Stomach smooth muscle (tissue), 2 donors: ENCODE measurements at regions not wholly inside any gene's neighbourhood (a gene's known extent, or its start where the extent isn't known, plus 50 kb on each side); places are given as distances from the start of the nearest gene placed in this dataset.
"Not testable (repeated sequence)": the region's sequence is repeated elsewhere in the genome, so short reads cannot be mapped to it uniquely, and the experiment has no call there.

Experiments used
- H3K27ac ChIP-seq: one replicate; pipeline ENCODE4 v1.7.0; 2013; ENCODE audit warnings: mild to moderate bottlenecking, low read length, inconsistent platforms
- H3K27me3 ChIP-seq, 2 donors: one replicate each; pipeline ENCODE4 v1.7.0; 2013; ENCODE audit warnings: low read length in 2 of 2; ENCODE audit not compliant: insufficient read depth in 2 of 2, control insufficient read depth in 1 of 2
- H3K36me3 ChIP-seq, 2 donors: one replicate each; pipeline ENCODE4 v1.7.0; 2013; ENCODE audit warnings: low read length in 2 of 2; ENCODE audit not compliant: control insufficient read depth in 2 of 2, insufficient read depth in 2 of 2
- H3K4me1 ChIP-seq: one replicate; pipeline ENCODE4 v1.7.0; 2013; ENCODE audit warnings: low read length; ENCODE audit not compliant: control insufficient read depth, insufficient read depth
- H3K4me3 ChIP-seq, 2 donors: one replicate each; pipeline ENCODE4 v1.7.0; 2013; ENCODE audit warnings: low read length in 2 of 2
- H3K9ac ChIP-seq, 2 donors: one replicate each; pipeline ENCODE4 v1.7.0; 2013; ENCODE audit warnings: low read length in 2 of 2, mild to moderate bottlenecking in 1 of 2
- H3K9me3 ChIP-seq, 2 donors: one replicate each; pipeline ENCODE4 v1.7.0; 2013; ENCODE audit warnings: low read length in 2 of 2; ENCODE audit not compliant: control insufficient read depth in 2 of 2
- donor health status: healthy.
- donor health status: Pancreatic carcinoma.

DNA sequence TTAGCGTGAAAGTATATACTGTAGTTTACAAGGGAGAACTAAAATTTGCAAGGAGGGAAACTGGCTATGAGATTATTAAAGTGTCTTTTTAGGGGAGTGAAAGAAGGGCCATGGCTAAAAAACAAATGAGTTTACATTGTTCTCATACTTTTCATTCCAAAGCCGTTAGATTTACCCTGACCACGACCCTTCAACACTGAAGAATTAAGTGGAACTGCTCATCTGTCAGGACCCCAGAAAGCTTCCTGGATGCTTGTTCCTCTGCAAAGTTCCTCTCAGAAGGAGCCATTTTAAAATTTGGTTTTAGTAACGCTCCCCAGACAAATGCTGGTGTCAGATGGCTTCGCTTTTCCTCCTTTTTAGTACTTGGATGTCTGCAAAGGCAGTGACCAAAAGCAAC, 82.7 kb upstream of the ZBTB18 start:
- no peaks in the 10 kb centered on the region for H3K4me1 ChIP-seq
- H3K4me3 ChIP-seq = no peak overlapping the region

DNA sequence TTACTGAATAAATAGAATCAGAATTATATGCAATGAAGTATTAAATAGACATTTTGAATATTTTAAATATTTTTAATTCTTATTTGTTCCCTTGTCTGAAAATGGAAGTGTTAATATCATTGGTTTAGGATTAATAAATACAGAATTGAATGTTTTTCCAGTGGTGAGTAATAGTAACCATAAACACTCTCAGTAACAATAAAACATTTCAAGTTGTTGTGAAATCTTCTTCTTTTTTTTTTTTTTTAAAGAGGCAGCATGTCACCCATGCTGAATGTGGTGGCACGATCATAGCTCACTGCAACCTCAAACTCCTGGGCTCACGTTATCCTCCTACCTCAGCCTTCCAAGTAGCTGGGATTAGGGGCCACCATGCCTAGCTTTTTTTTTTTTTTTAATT, 86.2 kb upstream of the ZBTB18 start:
- H3K27me3 ChIP-seq = no peaks in the 10 kb centered on the region
- no peak overlapping the region for H3K27ac ChIP-seq
- no peak overlapping the region for H3K4me3 ChIP-seq
- no peaks in the 10 kb centered on the region for H3K36me3 ChIP-seq
- no peak overlapping the region for H3K9ac ChIP-seq
- H3K9me3 ChIP-seq = no peaks in the 10 kb centered on the region
- no peaks in the 10 kb centered on the region for H3K4me1 ChIP-seq

More for the DNA sequence above, 82.7 kb upstream of the ZBTB18 start:
- Histone ChIP-seq H3K9me3 (no peaks in the 10 kb centered on the region), H3K27ac (no peak overlapping the region), H3K9ac (no peak overlapping the region), H3K27me3 (no peaks in the 10 kb centered on the region), H3K36me3 (no peaks in the 10 kb centered on the region)

DNA sequence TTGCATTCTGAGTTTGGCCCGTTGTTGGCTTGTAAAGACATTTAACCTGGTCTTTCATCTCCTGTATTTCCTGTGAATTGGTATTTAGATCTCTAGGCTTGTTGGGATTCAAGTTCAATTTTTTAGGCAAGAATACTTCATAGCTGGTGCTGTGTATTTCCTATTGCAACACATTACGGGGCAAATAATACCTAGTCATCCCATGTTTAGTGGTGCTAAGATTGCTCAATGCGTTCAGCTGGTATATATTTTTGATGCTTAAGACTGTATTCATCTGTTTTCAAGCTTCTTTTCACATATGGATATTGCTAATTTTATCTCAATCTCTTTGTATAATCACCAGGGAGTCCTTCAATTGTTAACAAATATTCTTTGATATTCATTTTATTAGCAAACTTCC, 87.5 kb upstream of the ZBTB18 start:
- H3K36me3 ChIP-seq = no peaks in the 10 kb centered on the region
- H3K4me1 ChIP-seq = no peaks in the 10 kb centered on the region
- H3K4me3 ChIP-seq = no peak overlapping the region
- H3K9me3 ChIP-seq = no peaks in the 10 kb centered on the region
- H3K9ac ChIP-seq = no peak overlapping the region
- H3K27me3 ChIP-seq = no peaks in the 10 kb centered on the region
- no peak overlapping the region for H3K27ac ChIP-seq

GRCh38 chr1:243962541-243962940, 88.5 kb upstream of the ZBTB18 start:
- Histone ChIP-seq H3K4me1 (no peaks in the 10 kb centered on the region), H3K27ac (no peak overlapping the region), H3K27me3 (no peaks in the 10 kb centered on the region), H3K36me3 (no peaks in the 10 kb centered on the region), H3K9ac (no peak overlapping the region), H3K4me3 (no peak overlapping the region), H3K9me3 (no peaks in the 10 kb centered on the region)

GRCh38 chr1:243959998-243960397, 91.1 kb upstream of the ZBTB18 start:
- Histone ChIP-seq H3K27ac (no peak overlapping the region), H3K4me1 (no peaks in the 10 kb centered on the region), H3K27me3 (no peaks in the 10 kb centered on the region), H3K9me3 (no peaks in the 10 kb centered on the region), H3K36me3 (no peaks in the 10 kb centered on the region), H3K9ac (no peak overlapping the region), H3K4me3 (no peak overlapping the region)

- H3K9me3 ChIP-seq = no peaks in the 10 kb centered on the region
- no peak overlapping the region for H3K9ac ChIP-seq
- no peaks in the 10 kb centered on the region for H3K36me3 ChIP-seq
- no peak overlapping the region for H3K27ac ChIP-seq
- no peak overlapping the region for H3K4me3 ChIP-seq
- no peaks in the 10 kb centered on the region for H3K4me1 ChIP-seq
- peaks cover 0 to 5% of the 10 kb centered on the region in 2 donors for H3K27me3 ChIP-seq
Observed at GRCh38 chr1:243957141-243957540, 93.9 kb upstream of the ZBTB18 start.

- H3K4me3 ChIP-seq = no peak overlapping the region
- H3K36me3 ChIP-seq = no peaks in the 10 kb centered on the region
- no peak overlapping the region for H3K27ac ChIP-seq
- peaks cover 0 to 5% of the 10 kb centered on the region in 2 donors for H3K27me3 ChIP-seq
- H3K9ac ChIP-seq = no peak overlapping the region
- H3K9me3 ChIP-seq = no peaks in the 10 kb centered on the region
- H3K4me1 ChIP-seq = no peaks in the 10 kb centered on the region
Observed at GRCh38 chr1:243956450-243956849, 94.6 kb upstream of the ZBTB18 start.

DNA sequence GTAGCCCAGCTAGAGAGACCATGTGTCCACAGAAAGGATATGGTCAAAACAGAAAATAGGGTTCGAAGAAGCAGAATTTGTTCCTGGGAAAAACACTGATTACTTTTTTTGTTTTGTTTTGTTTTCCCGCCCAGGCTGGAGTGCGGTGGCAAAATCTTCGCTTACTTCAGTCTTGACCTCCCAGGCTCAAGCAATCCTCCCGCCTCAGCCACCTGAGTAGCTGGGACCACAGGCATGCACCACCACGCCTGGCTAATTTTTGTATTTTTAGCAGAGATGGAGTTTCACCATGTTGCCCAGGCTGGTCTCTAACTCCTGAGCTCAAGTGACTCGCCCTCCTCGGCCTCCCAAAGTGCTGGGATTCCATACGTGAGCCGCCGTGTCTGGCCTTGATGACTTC, 99.9 kb upstream of the ZBTB18 start:
- H3K9me3 ChIP-seq, H3K9ac ChIP-seq, H3K4me3 ChIP-seq, H3K4me1 ChIP-seq, H3K27ac ChIP-seq, H3K36me3 ChIP-seq, H3K27me3 ChIP-seq: not testable (repeated sequence)

- no peaks in the 10 kb centered on the region for H3K9me3 ChIP-seq
- no peaks in the 10 kb centered on the region for H3K4me1 ChIP-seq
- no peak overlapping the region for H3K4me3 ChIP-seq
- H3K27ac ChIP-seq = no peak overlapping the region
- no peaks in the 10 kb centered on the region for H3K36me3 ChIP-seq
- no peak overlapping the region for H3K9ac ChIP-seq
- peaks cover 0 to 5% of the 10 kb centered on the region in 2 donors for H3K27me3 ChIP-seq
Observed at GRCh38 chr1:243950166-243950565, 100.1 kb upstream of the AKT3 start.

GRCh38 chr1:243946946-243947345, 96.9 kb upstream of the AKT3 start:
- H3K27me3 ChIP-seq = peaks cover 2 to 11% of the 10 kb centered on the region in 2 donors
- no peak overlapping the region for H3K9ac ChIP-seq
- H3K36me3 ChIP-seq = no peaks in the 10 kb centered on the region
- H3K27ac ChIP-seq = no peak overlapping the region
- H3K4me3 ChIP-seq = no peak overlapping the region
- H3K9me3 ChIP-seq = no peaks in the 10 kb centered on the region
- H3K4me1 ChIP-seq = no peaks in the 10 kb centered on the region

- Histone ChIP-seq H3K9me3 (no peaks in the 10 kb centered on the region), H3K27me3 (peaks cover 3 to 11% of the 10 kb centered on the region in 2 donors), H3K36me3 (no peaks in the 10 kb centered on the region), H3K4me3 (no peak overlapping the region), H3K9ac (no peak overlapping the region), H3K27ac (no peak overlapping the region), H3K4me1 (no peaks in the 10 kb centered on the region)
Observed at GRCh38 chr1:243946253-243946652, 96.2 kb upstream of the AKT3 start.
